GM19397 (cell line): ENCODE measurements at regions not wholly inside any gene's neighbourhood (a gene's known extent, or its start where the extent isn't known, plus 50 kb on each side); places are given as distances from the start of the nearest gene placed in this dataset.

Experiments used
- ATAC-seq: cut with Tn5 transposase; IDR thresholded peaks from one replicate; pipeline ENCODE4 v1.9.1; 2021; ENCODE audit warnings: mild to moderate bottlenecking, moderate library complexity; ENCODE audit not compliant: unreplicated experiment

DNA sequence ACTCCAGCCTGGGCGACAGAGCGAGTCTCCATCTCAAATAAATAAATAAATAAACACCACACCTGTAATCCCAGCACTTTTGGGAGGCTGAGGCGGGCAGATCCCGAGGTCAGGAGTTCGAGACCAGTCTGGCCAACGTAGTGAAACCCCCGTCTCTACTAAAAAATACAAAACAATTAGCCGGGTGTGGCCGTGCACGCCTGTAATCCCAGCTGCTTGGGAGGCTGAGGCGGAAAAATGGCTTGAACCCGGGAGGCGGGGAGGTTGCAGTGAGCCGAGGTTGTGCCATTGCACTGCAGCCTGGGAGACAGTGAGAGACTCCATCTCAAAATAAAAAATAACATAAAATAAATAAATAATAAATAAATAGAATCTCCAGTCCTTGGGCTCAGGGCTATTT is 185.8 kb downstream of the SHOX start:
- ATAC-seq = no peak

DNA sequence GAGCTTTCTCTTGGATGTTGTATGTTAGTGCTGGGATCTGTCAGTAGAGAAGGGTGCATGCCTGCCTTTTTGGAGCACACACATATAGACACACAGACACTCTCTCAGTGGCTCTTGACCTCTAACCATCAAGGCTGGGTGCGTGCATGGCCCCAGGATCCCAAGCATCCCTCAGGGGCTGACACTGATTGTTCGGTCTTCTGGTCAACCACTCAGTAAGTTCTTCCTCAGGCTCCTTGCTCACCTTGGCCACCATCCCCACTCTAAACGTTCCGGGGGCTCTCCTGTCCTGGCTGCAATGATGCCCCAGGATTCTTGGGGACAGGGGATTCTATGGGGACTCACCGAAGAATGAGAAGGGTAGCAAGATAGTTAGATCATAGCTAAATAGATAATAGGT is 179.6 kb downstream of the SHOX start:
- no peak for ATAC-seq

DNA sequence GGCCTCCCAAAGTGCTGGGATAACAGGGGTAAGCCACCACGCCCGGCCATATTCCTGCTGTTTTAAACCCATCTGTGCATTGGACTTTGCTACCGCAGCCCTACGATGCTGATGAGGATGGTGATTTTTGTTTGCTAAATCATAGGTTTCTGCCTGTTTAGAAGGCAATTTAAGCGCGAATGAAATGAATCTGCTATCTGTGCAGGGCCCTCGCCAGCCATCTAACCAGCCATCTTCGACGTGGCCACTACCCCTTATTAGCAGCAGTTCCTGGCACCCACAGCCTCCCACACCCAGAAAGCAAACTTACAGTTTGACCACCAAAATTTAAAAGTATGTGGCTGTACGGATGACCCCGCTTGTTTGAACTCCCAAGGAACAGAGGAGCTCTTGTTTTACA is 178.5 kb downstream of the SHOX start:
- ATAC-seq = no peak

DNA sequence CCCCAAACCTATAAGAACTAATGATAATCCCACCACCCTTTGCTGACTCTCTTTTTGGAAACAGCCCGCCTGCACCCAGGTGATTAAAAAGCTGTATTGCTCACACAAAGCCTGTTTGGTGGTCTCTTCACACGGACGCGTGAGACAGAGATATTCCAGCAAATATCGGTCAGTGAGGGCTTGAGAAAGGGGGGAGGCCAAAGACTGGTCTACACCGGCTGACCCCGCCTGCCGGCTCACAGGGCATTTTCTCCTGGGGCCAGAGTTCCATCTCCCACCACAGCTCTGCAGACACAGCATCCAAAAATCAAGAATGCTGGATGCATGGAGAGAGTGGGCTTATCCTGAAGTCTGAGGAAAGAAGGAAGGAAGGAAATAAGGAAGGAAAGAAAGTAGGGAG is 176.0 kb downstream of the SHOX start:
- ATAC-seq = no peak

GRCh38 chrX:805988-806387 is 175.4 kb downstream of the SHOX start:
- no peak for ATAC-seq

- ATAC-seq = no peak
Measured at GRCh38 chrX:805103-805670, 174.6 kb downstream of the SHOX start.

DNA sequence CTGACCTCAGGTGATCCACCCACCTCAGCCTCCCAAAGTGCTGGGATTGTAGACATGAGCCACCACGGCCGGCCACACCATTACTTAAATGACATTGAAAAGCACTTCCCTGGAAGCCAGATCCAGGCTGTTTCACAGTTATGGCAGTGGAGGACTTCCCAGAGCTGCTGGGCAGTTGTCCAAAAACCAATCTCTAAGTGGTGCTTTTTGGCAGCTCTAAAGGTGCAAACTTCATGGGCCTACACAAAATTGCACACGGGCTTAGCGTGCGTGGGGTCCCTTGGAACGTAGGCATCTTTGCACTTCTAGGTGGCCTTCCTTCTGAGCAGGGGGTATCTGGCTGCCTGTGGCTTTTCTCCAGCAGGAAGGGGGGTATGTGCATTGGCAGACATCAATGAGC is 172.3 kb downstream of the SHOX start:
- no peak for ATAC-seq

DNA sequence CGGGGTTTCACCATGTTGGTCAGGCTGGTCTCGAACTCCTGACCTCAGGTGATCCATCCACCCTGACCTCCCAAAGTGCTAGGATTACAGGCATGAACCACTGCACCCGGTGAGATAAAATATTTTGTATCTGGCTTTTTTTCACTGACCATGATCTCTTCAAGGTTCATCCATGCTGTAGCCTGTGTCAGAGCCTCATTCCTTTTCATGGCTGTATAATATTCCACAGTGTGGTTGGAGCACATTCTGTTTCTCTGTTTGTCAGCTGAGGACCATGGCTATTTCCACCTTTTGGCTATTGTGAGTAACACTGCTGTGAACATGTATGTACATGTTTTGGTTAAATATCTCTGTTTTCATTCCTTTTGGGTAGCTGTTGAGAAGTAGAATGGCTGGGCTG is 169.2 kb downstream of the SHOX start:
- ATAC-seq = no peak

DNA sequence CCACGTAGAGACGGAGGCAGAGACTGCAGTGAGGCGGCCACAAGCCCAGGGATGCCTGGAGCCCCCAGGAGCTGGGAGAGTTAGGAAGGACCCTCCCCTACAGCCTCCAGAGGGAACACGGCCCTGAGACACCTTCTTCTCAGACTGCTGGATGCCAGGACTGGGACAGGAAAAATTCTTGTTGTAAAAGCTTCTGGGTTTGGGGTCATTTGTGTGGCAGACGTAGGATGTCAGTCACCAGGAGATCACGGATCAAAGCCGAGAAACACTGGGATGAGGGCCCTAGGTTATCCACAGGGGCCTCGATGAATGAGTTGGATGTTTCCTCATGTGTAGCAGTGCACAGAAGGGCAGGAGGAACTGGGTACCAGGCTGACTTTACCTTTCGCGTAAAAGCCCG is 163.7 kb downstream of the SHOX start:
- no peak for ATAC-seq

DNA sequence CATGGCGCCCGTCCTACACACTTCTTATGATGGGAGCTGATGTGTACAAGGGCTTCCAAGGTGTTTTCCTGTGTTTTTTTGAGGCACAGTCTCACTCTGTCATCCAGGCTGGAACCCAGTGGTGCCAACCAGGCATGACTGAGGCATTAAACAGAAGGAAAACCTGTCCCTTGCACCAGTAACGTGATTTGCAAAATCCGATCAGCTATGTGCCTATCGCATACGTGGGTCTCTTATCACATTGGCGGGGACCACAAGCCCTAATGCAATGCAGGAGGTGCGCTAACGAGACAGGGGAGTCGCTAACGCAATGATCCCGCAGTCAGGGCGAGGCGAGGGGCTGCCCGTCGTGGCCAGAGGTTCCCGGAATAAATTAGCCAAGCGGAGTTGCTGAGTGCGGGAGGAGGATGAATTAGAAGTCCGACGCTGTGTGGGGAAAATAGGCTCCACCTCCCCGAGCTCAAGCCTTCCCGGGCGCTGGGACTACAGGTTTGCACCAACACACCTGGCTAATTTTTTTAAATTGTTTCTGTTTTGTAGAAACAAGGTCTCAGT is 162.7 kb downstream of the SHOX start:
- no peak for ATAC-seq

GRCh38 chrX:791479-792034 is 161.0 kb downstream of the SHOX start:
- no peak for ATAC-seq

DNA sequence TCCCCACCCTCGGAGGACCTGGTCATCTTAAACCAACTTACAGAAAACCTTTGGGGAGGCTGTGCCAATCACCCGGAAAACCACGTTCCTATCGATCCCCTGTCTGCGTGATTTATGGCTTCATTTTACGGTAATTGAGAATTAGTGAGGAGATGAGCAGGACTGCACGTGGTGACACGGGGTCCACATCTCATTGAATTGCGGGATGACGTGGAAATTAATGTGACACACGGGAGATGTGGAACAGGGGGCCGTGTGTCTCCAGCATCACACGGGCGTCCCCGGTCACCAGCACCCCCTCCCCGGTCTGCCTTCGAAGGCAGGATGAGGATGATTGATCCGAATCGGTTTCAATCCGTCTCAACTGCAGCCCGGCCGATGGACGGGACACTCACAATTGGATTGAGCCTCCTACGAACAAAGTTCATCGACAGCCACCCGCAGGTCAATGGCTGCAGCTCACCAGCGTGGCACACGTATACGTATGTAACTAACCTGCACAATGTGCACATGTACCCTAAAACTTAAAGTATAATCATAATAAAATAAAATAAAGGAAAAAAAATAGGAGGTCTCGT is 160.3 kb downstream of the SHOX start:
- no peak for ATAC-seq

DNA sequence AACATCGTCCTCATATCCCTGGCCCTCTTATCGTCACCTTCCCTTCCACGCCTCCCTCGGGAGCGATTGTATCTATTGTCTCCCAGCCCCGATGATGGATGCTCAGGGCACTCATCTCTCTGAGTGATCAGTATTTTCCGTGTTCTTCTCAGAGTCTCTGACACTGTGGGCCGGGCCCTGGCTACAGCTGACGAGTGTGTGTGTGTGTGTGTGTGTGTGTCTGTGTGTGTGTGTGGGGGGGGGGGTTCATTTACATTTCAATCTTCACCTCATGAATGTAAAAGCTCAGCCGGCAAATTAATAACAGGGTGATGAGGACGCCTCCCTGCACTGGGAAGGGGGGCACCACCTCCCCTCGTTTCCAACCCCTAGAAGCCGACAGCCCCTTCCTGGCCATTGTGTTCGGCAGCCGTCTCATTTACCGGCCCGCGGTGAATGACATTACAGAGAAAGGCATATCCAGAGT is 159.5 kb downstream of the SHOX start:
- ATAC-seq = no peak

- ATAC-seq = no peak
Measured at GRCh38 chrX:789096-789495, 158.5 kb downstream of the SHOX start.

DNA sequence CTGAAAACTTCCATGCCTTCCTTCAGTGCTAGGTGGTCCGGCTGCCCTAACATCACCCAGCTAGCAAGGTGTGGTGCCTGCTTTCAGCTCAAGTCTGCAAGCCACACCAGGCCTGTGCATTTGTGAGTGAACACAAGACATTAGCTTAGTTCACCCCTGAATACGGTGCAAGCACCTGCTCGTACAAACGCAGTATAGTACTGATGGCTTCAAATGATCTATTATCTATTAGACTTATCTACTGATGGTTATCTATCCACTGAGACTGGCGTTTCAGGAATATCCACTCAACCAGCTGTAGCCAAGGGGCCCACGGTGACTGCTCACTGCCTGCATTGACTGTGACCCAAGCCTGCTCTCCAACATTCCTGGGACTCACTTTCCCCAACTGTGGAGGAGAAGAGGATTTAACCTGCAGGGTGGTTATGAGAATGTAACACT is 155.9 kb downstream of the SHOX start:
- ATAC-seq = no peak

DNA sequence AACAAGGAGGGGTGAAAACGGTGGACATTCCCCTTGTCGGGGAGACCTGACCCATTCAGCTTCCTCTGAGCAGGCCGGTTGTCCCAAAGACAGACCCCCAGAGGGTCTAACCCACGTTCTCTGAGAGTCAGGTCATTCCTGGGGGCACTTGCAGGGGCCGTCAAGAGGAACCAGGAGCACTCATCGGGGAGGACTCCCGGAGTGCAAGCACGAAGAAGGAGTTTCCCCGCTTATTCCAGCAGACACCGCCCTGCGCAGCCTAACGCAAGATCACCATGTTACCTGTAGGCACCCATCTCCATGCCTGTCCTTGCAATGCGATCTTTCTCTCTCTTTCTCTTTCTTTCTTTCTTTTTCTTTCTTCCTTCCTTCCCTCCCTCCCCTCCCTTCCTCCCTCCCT is 154.2 kb downstream of the SHOX start:
- no peak for ATAC-seq

- ATAC-seq = no peak
Measured at GRCh38 chrX:781224-782204, 150.9 kb downstream of the SHOX start.

- ATAC-seq = no peak
Measured at GRCh38 chrX:776529-777230, 146.1 kb downstream of the SHOX start.

- no peak for ATAC-seq
Measured at GRCh38 chrX:776061-776460, 145.5 kb downstream of the SHOX start.

DNA sequence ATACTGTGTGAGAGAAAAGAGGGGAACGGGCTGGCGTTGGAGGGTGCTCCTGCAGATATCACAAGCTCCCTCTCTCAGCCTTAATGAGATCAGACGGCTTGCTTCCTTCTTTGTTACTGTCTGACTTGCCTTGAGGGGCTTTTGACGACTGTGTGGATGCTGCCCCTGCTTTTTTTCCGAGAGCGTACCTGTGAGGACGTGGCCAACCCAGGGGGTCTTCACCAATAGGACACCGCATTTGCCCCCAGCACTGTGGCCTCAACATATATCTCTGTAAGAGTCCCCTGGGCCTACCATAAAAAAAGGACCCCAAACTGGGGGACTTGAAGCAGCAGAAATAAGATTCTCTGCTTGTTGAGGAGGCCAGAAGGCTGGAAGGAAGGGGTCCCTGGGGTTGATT is 143.9 kb downstream of the SHOX start:
- no peak for ATAC-seq
